Endodermal cell (in vitro differentiated cells): ENCODE measurements at regions not wholly inside any gene's neighbourhood (a gene's known extent, or its start where the extent isn't known, plus 50 kb on each side); places are given as distances from the start of the nearest gene placed in this dataset.
"Not testable (repeated sequence)": the region's sequence is repeated elsewhere in the genome, so short reads cannot be mapped to it uniquely, and the experiment has no call there.

Experiments used
- DNase-seq: peaks from one replicate; pipeline ENCODE4 v3.0.0-alpha.2; 2017
- H3K27ac ChIP-seq: 2 replicates; pipeline ENCODE4 v1.5.1; 2013; ENCODE audit warnings: mild to moderate bottlenecking, low read depth, low read length, moderate library complexity
- H3K27me3 ChIP-seq: 2 replicates; pipeline ENCODE4 v1.6.1; 2013; ENCODE audit warnings: mild to moderate bottlenecking, low read length, moderate library complexity; ENCODE audit not compliant: insufficient read depth, control insufficient read depth, poor library complexity, severe bottlenecking
- H3K36me3 ChIP-seq: 2 replicates; pipeline ENCODE4 v1.7.0; 2013; ENCODE audit warnings: mild to moderate bottlenecking, low read length, moderate library complexity; ENCODE audit not compliant: control insufficient read depth, insufficient read depth
- H3K4me1 ChIP-seq: one replicate; pipeline ENCODE4 v1.7.0; 2013; ENCODE audit warnings: low read length; ENCODE audit not compliant: control insufficient read depth, insufficient read depth
- H3K4me3 ChIP-seq: 2 replicates; pipeline ENCODE4 v1.5.1; 2013; ENCODE audit warnings: mild to moderate bottlenecking, low read length, moderate library complexity
- H3K9ac ChIP-seq: 2 replicates; pipeline ENCODE4 v1.6.1; 2013; ENCODE audit warnings: mild to moderate bottlenecking, low read length, moderate library complexity; ENCODE audit not compliant: poor library complexity, severe bottlenecking; ENCODE audit errors: extremely low read depth
- H3K9me3 ChIP-seq: 2 replicates; pipeline ENCODE4 v1.6.1; 2013; ENCODE audit warnings: mild to moderate bottlenecking, low read length, moderate library complexity; ENCODE audit not compliant: control insufficient read depth
- H3K27ac Mint-ChIP-seq: 2 replicates; pipeline ENCODE4 v1.8.0; 2020; ENCODE audit warnings: mixed read lengths
- H3K27me3 Mint-ChIP-seq: 2 replicates; pipeline ENCODE4 v1.8.0; 2021; ENCODE audit warnings: mild to moderate bottlenecking, mixed read lengths; ENCODE audit not compliant: insufficient read depth
- H3K36me3 Mint-ChIP-seq: 2 replicates; pipeline ENCODE4 v1.8.0; 2020; ENCODE audit warnings: low read depth, mixed read lengths
- H3K4me1 Mint-ChIP-seq: 2 replicates; pipeline ENCODE4 v1.8.0; 2020; ENCODE audit warnings: mixed read lengths
- H3K4me3 Mint-ChIP-seq: 2 replicates; pipeline ENCODE4 v1.8.0; 2020; ENCODE audit warnings: mild to moderate bottlenecking, moderate library complexity, mixed read lengths
- H3K9me3 Mint-ChIP-seq: 2 replicates; pipeline ENCODE4 v1.8.0; 2020; ENCODE audit warnings: mild to moderate bottlenecking, mixed read lengths
- CTCF ChIP-seq: fragments of 200-600 bp; sonication (generic); conservative IDR thresholded peaks from 2 replicates; pipeline ENCODE4 v1.5.0; 2021; ENCODE audit warnings: antibody characterized with exemption, mild to moderate bottlenecking
- WGBS, 2 experiments: methylation state at CpG; one replicate each; pipeline versions ENCODE4 v1.1.5 to v1.1.7; 2013; ENCODE audit warnings: missing lambda C conversion rate in 2 of 2, mixed read lengths in 1 of 2; ENCODE audit not compliant: insufficient coverage in 1 of 2, insufficient read length in 1 of 2; 5-methylcytosine and 5-hydroxymethylcytosine counted together

GRCh38 chr16:29179401-29180205 is 194.8 kb downstream of the LAT start:
- not testable (repeated sequence) for H3K9me3 ChIP-seq
- DNase-seq: peak; percentile 79
- 91% methylated on average over 11 to 25 of the region's 25 CpGs for WGBS, 2 experiments

GRCh38 chr16:29177888-29178726 is 193.3 kb downstream of the LAT start:
- WGBS, 2 experiments: 95 to 98% methylated on average over 8 to 23 of the region's 24 CpGs
- not testable (repeated sequence) for H3K36me3 ChIP-seq, H3K4me1 Mint-ChIP-seq, H3K4me3 Mint-ChIP-seq, H3K27ac Mint-ChIP-seq, H3K27me3 ChIP-seq, H3K4me3 ChIP-seq, H3K27me3 Mint-ChIP-seq, H3K9me3 Mint-ChIP-seq, H3K36me3 Mint-ChIP-seq, H3K9me3 ChIP-seq, DNase-seq, H3K9ac ChIP-seq, H3K4me1 ChIP-seq
- H3K27ac ChIP-seq: peak overlapping the region; percentile 44

More at GRCh38 chr16:29179401-29180205, 194.8 kb downstream of the LAT start:
- not testable (repeated sequence) for H3K36me3 Mint-ChIP-seq, H3K9me3 Mint-ChIP-seq, H3K9ac ChIP-seq, H3K27me3 Mint-ChIP-seq, H3K4me1 Mint-ChIP-seq, H3K4me3 Mint-ChIP-seq, H3K27ac ChIP-seq, H3K27me3 ChIP-seq, H3K36me3 ChIP-seq, H3K4me1 ChIP-seq, H3K4me3 ChIP-seq, H3K27ac Mint-ChIP-seq
- TF ChIP-seq CTCF: peak; percentile 61

- not testable (repeated sequence) for H3K27ac Mint-ChIP-seq
- peak overlapping the region; percentile 44 for H3K27ac ChIP-seq
- WGBS, 2 experiments: 92 to 97% methylated on average over 6 to 29 of the region's 30 CpGs
Observed at GRCh38 chr16:29177203-29177887, 192.5 kb downstream of the LAT start.

GRCh38 chr16:29176822-29177202 is 192.0 kb downstream of the LAT start:
- not testable (repeated sequence) for H3K36me3 Mint-ChIP-seq, H3K4me3 Mint-ChIP-seq, H3K4me3 ChIP-seq, H3K27me3 ChIP-seq, H3K4me1 Mint-ChIP-seq, DNase-seq, H3K4me1 ChIP-seq, H3K27me3 Mint-ChIP-seq, H3K9ac ChIP-seq, H3K36me3 ChIP-seq, H3K27ac Mint-ChIP-seq, H3K9me3 ChIP-seq, H3K27ac ChIP-seq
- 86% methylated on average over 5 of the region's 7 CpGs; no CpG with 5 or more reads in 1 of the 2 experiments for WGBS, 2 experiments
- peaks cover 14% of the 10 kb centered on the region for H3K9me3 Mint-ChIP-seq

More at GRCh38 chr16:29177203-29177887, 192.5 kb downstream of the LAT start:
- H3K4me3 ChIP-seq, H3K4me3 Mint-ChIP-seq, H3K36me3 Mint-ChIP-seq, H3K4me1 ChIP-seq, H3K9me3 ChIP-seq, H3K27me3 Mint-ChIP-seq, H3K36me3 ChIP-seq, H3K4me1 Mint-ChIP-seq, H3K9me3 Mint-ChIP-seq, H3K9ac ChIP-seq, H3K27me3 ChIP-seq, DNase-seq: not testable (repeated sequence)

- H3K27me3 Mint-ChIP-seq, H3K9me3 ChIP-seq, H3K27ac Mint-ChIP-seq, H3K27me3 ChIP-seq, H3K9ac ChIP-seq, H3K27ac ChIP-seq, H3K4me1 ChIP-seq, H3K4me3 Mint-ChIP-seq, DNase-seq, H3K4me1 Mint-ChIP-seq, H3K36me3 Mint-ChIP-seq, H3K36me3 ChIP-seq, H3K4me3 ChIP-seq: not testable (repeated sequence)
- 85 to 87% methylated on average over 5 to 7 of the region's 7 CpGs for WGBS, 2 experiments
- peaks cover 14% of the 10 kb centered on the region for H3K9me3 Mint-ChIP-seq
Observed at GRCh38 chr16:29176154-29176470, 191.3 kb downstream of the LAT start.
